GM12878 (cell line): ENCODE measurements at regions not wholly inside any gene's neighbourhood (a gene's known extent, or its start where the extent isn't known, plus 50 kb on each side); places are given as distances from the start of the nearest gene placed in this dataset.

Experiments used
- ATAC-seq: fragments of 200-7000 bp; cut with Tn5 transposase; 3 replicates; pipeline ENCODE4 v1.9.1; 2020; ENCODE audit warnings: mild to moderate bottlenecking, moderate library complexity
- BruUV-seq: library from RNA; stranded (reverse); fragments of 400-500 nt; replicated peaks from 2 replicates; lab custom pipeline; 2021; lab: Mats Ljungman, UMichigan
- CTCF ChIA-PET: fragments of 300-600 bp; sonication (Branson Sonifier 250); formaldehyde crosslinking; extraction: SDS; loops from one replicate; lab custom pipeline; 2021; ENCODE audit warnings: inconsistent platforms; lab: Yijun Ruan, JAX
- POLR2A ChIA-PET: fragments of 350-600 bp; formaldehyde crosslinking; extraction: SDS; loops from one replicate; lab custom pipeline; 2021; ENCODE audit warnings: inconsistent platforms; lab: Charles Lee
- RAD21 ChIA-PET: fragments of 300-600 bp; sonication (Branson Sonifier 250); formaldehyde crosslinking; loops from one replicate; lab custom pipeline; 2023; ENCODE audit warnings: antibody characterized with exemption; ENCODE audit not compliant: unreplicated experiment; lab: Charles Lee
- SMC1A ChIA-PET: fragments of 300-600 bp; sonication (Branson Sonifier 250); formaldehyde crosslinking; loops from one replicate; lab custom pipeline; 2023; ENCODE audit not compliant: unreplicated experiment, uncharacterized antibody; lab: Charles Lee
- DNase-seq: peaks from one replicate; pipeline ENCODE4 v3.0.0-alpha.2; 2011; ENCODE audit warnings: low read depth, low spot score
- FAIRE-seq: peaks from 3 replicates; lab custom pipeline; 2011; peaks lifted over from hg19 to GRCh38; lab: Jason Lieb, UNC
- H2AFZ ChIP-seq: 2 replicates; pipeline ENCODE4 v1.6.0; 2011; ENCODE audit warnings: low read depth, low read length, control low read depth; ENCODE audit not compliant: control insufficient read depth
- H3K27ac ChIP-seq: 2 replicates; pipeline ENCODE4 v1.5.1; 2011; ENCODE audit warnings: control low read depth; ENCODE audit not compliant: control insufficient read depth, insufficient read depth
- H3K27me3 ChIP-seq, 2 experiments: replicated peaks in 1 of 2; 2 replicates each; pipeline versions ENCODE4 v1.6.0 to v1.6.1; 2011; ENCODE audit warnings: low read length in 1 of 2; ENCODE audit not compliant: control insufficient read depth in 2 of 2, insufficient read depth in 2 of 2
- H3K36me3 ChIP-seq, 2 experiments: 2 replicates each; pipeline ENCODE4 v1.5.1; 2011; ENCODE audit warnings: low read length in 1 of 2; ENCODE audit not compliant: control insufficient read depth in 2 of 2, insufficient read depth in 2 of 2
- H3K4me1 ChIP-seq: 2 replicates; pipeline ENCODE4 v1.6.1; 2011; ENCODE audit warnings: mild to moderate bottlenecking, low read length, moderate library complexity, mixed read lengths; ENCODE audit not compliant: control insufficient read depth, insufficient read depth
- H3K4me2 ChIP-seq: 2 replicates; pipeline ENCODE4 v1.6.0; 2011; ENCODE audit warnings: control low read depth; ENCODE audit not compliant: control insufficient read depth, insufficient read depth
- H3K4me3 ChIP-seq: fragments of 200-600 bp; sonication (generic); 2 replicates; pipeline ENCODE4 v1.5.1; 2016
- H3K79me2 ChIP-seq: 2 replicates; pipeline ENCODE4 v1.6.0; 2011; ENCODE audit warnings: low read length; ENCODE audit not compliant: control insufficient read depth, insufficient read depth
- H3K9ac ChIP-seq: 2 replicates; pipeline ENCODE4 v1.8.0; 2011; ENCODE audit warnings: low read length, control low read depth, mixed read lengths; ENCODE audit not compliant: control insufficient read depth, insufficient read depth
- H3K9me3 ChIP-seq: replicated peaks from 3 replicates; pipeline ENCODE4 v1.5.1; 2011; ENCODE audit warnings: mild to moderate bottlenecking, low read length; ENCODE audit not compliant: control insufficient read depth, insufficient read depth
- H4K20me1 ChIP-seq: 2 replicates; pipeline ENCODE4 v1.6.0; 2011; ENCODE audit not compliant: control insufficient read depth, insufficient read depth
- ASH2L ChIP-seq: fragments of 300-600, 200-600 bp; sonication (generic); IDR thresholded peaks from 2 replicates; pipeline ENCODE4 v1.6.1; 2017; ENCODE audit warnings: low read depth, mild to moderate bottlenecking, borderline replicate concordance
- JUND ChIP-seq: IDR thresholded peaks from 2 replicates; pipeline ENCODE4 v1.6.1; 2012; ENCODE audit warnings: low read depth, mild to moderate bottlenecking, low read length, improper control_type of control experiment, moderate library complexity
- LARP7 ChIP-seq: fragments of 450-650 bp; IDR thresholded peaks from 2 replicates; pipeline ENCODE4 v1.6.1; 2017; ENCODE audit warnings: mild to moderate bottlenecking
- MEF2A ChIP-seq: IDR thresholded peaks from 2 replicates; pipeline ENCODE4 v1.6.1; 2011; ENCODE audit warnings: low read depth, mild to moderate bottlenecking, low read length, moderate library complexity; ENCODE audit not compliant: insufficient read depth
- PAX5 ChIP-seq: IDR thresholded peaks from 2 replicates; pipeline ENCODE4 v1.6.1; 2011; ENCODE audit warnings: low read depth, low read length, borderline replicate concordance
- PML ChIP-seq: IDR thresholded peaks from 2 replicates; pipeline ENCODE4 v1.6.1; 2012; ENCODE audit warnings: low read length, inconsistent platforms
- SRF ChIP-seq, 2 experiments: IDR thresholded peaks; 2 replicates each; pipeline ENCODE4 v1.6.1; 2011; ENCODE audit warnings: low read depth in 2 of 2, low read length in 2 of 2, mild to moderate bottlenecking in 1 of 2, moderate library complexity in 1 of 2
- TARDBP ChIP-seq: IDR thresholded peaks from 2 replicates; pipeline ENCODE4 v1.6.1; 2016; ENCODE audit warnings: borderline replicate concordance
- ZBED1 ChIP-seq: IDR thresholded peaks from 2 replicates; pipeline ENCODE4 v1.6.1; 2016; ENCODE audit warnings: borderline replicate concordance
- ZNF24 ChIP-seq: fragments of 450-650 bp; IDR thresholded peaks from 2 replicates; pipeline ENCODE4 v1.6.1; 2017; ENCODE audit warnings: antibody characterized with exemption, mild to moderate bottlenecking
- WGBS: methylation state at CpG from one replicate; pipeline ENCODE4 v1.1.6; 2016; ENCODE audit warnings: low lambda C conversion rate; ENCODE audit not compliant: insufficient replicate concordance, insufficient coverage; ENCODE audit errors: missing lambda C conversion rate; 5-methylcytosine and 5-hydroxymethylcytosine counted together
- in situ Hi-C: fragments of 300-500 bp; cut with MboI; formaldehyde crosslinking; loops from 9 replicates; pipeline ENCODE4 v1.14.3; 2018; ENCODE audit warnings: mixed read lengths
- intact Hi-C: fragments of 100-400 bp; cut with micrococcal nuclease; formaldehyde crosslinking; loops from one replicate; pipeline ENCODE4 v1.14.2; 2022; ENCODE audit not compliant: unreplicated experiment
- TF ChIP-seq, protein P1 (sequence below): IDR thresholded peaks from 2 replicates; pipeline ENCODE4 v1.6.1; 2011; ENCODE audit warnings: borderline replicate concordance, low read depth, mild to moderate bottlenecking, moderate library complexity, low read length; ENCODE audit not compliant: insufficient read depth, poor library complexity, severe bottlenecking
- TF ChIP-seq, protein P2 (sequence below): fragments of 450-650 bp; IDR thresholded peaks from 2 replicates; pipeline ENCODE4 v1.6.1; 2017; ENCODE audit warnings: mild to moderate bottlenecking, low read depth, inconsistent platforms; ENCODE audit not compliant: poor library complexity, severe bottlenecking
- TF ChIP-seq, protein P3 (sequence below): fragments of 450-650 bp; IDR thresholded peaks from 2 replicates; pipeline ENCODE4 v1.6.1; 2017; ENCODE audit warnings: borderline replicate concordance

DNA sequence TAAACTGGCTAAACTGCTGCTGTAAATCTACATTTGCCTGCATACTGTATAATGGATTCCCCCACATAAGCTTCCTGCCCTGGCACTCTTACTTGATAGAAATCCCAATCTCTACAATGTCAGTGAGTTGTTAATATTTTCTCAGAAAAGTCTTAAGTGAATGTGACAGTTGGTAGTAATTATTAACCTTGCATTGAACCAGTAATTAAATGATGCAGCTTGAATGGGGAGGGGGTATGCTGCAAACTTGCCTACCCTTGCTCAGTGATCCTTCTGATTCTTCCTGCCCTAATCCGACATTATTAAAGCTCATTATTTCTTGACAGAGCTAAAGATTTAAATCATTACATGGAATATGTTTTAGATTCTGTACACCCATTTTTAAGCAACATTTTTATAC lies 119.0 kb upstream of the CDH7 start:
- no peaks in the 10 kb centered on the region for H4K20me1 ChIP-seq
- RAD21 ChIA-PET: no interaction called here
- TF ChIP-seq, protein P1, sequence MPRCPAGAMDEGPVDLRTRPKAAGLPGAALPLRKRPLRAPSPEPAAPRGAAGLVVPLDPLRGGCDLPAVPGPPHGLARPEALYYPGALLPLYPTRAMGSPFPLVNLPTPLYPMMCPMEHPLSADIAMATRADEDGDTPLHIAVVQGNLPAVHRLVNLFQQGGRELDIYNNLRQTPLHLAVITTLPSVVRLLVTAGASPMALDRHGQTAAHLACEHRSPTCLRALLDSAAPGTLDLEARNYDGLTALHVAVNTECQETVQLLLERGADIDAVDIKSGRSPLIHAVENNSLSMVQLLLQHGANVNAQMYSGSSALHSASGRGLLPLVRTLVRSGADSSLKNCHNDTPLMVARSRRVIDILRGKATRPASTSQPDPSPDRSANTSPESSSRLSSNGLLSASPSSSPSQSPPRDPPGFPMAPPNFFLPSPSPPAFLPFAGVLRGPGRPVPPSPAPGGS: no peak
- TF ChIP-seq, protein P2, sequence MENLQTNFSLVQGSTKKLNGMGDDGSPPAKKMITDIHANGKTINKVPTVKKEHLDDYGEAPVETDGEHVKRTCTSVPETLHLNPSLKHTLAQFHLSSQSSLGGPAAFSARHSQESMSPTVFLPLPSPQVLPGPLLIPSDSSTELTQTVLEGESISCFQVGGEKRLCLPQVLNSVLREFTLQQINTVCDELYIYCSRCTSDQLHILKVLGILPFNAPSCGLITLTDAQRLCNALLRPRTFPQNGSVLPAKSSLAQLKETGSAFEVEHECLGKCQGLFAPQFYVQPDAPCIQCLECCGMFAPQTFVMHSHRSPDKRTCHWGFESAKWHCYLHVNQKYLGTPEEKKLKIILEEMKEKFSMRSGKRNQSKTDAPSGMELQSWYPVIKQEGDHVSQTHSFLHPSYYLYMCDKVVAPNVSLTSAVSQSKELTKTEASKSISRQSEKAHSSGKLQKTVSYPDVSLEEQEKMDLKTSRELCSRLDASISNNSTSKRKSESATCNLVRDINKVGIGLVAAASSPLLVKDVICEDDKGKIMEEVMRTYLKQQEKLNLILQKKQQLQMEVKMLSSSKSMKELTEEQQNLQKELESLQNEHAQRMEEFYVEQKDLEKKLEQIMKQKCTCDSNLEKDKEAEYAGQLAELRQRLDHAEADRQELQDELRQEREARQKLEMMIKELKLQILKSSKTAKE: no peak
- TF ChIP-seq ASH2L: no peak
- no peak for TF ChIP-seq TARDBP
- TF ChIP-seq ZNF24: no peak
- no peak for TF ChIP-seq JUND
- no peak for TF ChIP-seq PAX5
- TF ChIP-seq ZBED1: no peak
- TF ChIP-seq, protein P3, sequence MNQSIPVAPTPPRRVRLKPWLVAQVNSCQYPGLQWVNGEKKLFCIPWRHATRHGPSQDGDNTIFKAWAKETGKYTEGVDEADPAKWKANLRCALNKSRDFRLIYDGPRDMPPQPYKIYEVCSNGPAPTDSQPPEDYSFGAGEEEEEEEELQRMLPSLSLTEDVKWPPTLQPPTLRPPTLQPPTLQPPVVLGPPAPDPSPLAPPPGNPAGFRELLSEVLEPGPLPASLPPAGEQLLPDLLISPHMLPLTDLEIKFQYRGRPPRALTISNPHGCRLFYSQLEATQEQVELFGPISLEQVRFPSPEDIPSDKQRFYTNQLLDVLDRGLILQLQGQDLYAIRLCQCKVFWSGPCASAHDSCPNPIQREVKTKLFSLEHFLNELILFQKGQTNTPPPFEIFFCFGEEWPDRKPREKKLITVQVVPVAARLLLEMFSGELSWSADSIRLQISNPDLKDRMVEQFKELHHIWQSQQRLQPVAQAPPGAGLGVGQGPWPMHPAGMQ: no peak
- TF ChIP-seq SRF (IDR thresholded peaks at IDR 0.05; ENCODE audit: low read depth in 2 of 2, low read length in 2 of 2): no peak
- no peak for TF ChIP-seq MEF2A
- TF ChIP-seq LARP7: no peak
- no peak for TF ChIP-seq PML
- no peaks in the 10 kb centered on the region for H3K36me3 ChIP-seq
- WGBS: 0% methylated on average over 1 of the region's 1 CpG
- no peak overlapping the region for H3K27ac ChIP-seq
- no peak overlapping the region for H3K9ac ChIP-seq
- intact Hi-C loops: no loop called here
- DNase-seq: no peak
- H3K27me3 ChIP-seq: no peaks in the 10 kb centered on the region
- BruUV-seq: no TSS peak
- no peaks in the 10 kb centered on the region for H3K9me3 ChIP-seq
- CTCF ChIA-PET: interaction anchor here (0.9 kb wide), 1 partner anchor 10 kb away, joined by 3 read pairs; no protein-coding TSS in a partner anchor
- no peak overlapping the region for H3K4me3 ChIP-seq
- FAIRE-seq: no peak
- no peaks in the 10 kb centered on the region for H3K79me2 ChIP-seq
- POLR2A ChIA-PET: no interaction called here
- SMC1A ChIA-PET: interaction anchor here (1.0 to 1.6 kb wide), 2 partner anchors 25 to 34 kb away, joined by 3 read pairs; no protein-coding TSS in a partner anchor
- ATAC-seq: no peak
- H3K4me1 ChIP-seq: no peaks in the 10 kb centered on the region
- H3K4me2 ChIP-seq: no peak overlapping the region
- H2AFZ ChIP-seq: no peak overlapping the region
- in situ Hi-C loops: no loop called here
